GM06990 (cell line): ENCODE measurements at regions not wholly inside any gene's neighbourhood (a gene's known extent, or its start where the extent isn't known, plus 50 kb on each side); places are given as distances from the start of the nearest gene placed in this dataset.

ENCODE experiments used
- DNase-seq: peaks from one replicate; pipeline ENCODE4 v3.0.0-alpha.2; 2011; ENCODE audit not compliant: insufficient read length; ENCODE audit errors: extremely low read depth
- H3K27me3 ChIP-seq: replicated peaks from 2 replicates; pipeline ENCODE4 v1.6.0; 2011; ENCODE audit warnings: low read length; ENCODE audit not compliant: control insufficient read depth, insufficient read depth
- H3K36me3 ChIP-seq: 2 replicates; pipeline ENCODE4 v1.5.1; 2011; ENCODE audit warnings: low read length; ENCODE audit not compliant: control insufficient read depth, insufficient read depth
- H3K4me3 ChIP-seq: replicated peaks from 2 replicates; pipeline ENCODE4 v1.5.1; 2011; ENCODE audit warnings: low read depth, mild to moderate bottlenecking, control low read depth, low read length
- TF ChIP-seq, protein P1 (sequence below): IDR thresholded peaks from 2 replicates; pipeline ENCODE4 v1.5.1; 2011; ENCODE audit warnings: low read length, control low read depth, mild to moderate bottlenecking, inconsistent platforms; ENCODE audit not compliant: insufficient read depth, poor library complexity, severe bottlenecking

GRCh38 chr10:78766603-78767002 is 302.2 kb upstream of the ZMIZ1 start:
- no peaks in the 10 kb centered on the region for H3K36me3 ChIP-seq
- H3K4me3 ChIP-seq: no peak overlapping the region
- no peaks in the 10 kb centered on the region; the same call in 1 of the 2 replicates for H3K27me3 ChIP-seq
- TF ChIP-seq, protein P1, sequence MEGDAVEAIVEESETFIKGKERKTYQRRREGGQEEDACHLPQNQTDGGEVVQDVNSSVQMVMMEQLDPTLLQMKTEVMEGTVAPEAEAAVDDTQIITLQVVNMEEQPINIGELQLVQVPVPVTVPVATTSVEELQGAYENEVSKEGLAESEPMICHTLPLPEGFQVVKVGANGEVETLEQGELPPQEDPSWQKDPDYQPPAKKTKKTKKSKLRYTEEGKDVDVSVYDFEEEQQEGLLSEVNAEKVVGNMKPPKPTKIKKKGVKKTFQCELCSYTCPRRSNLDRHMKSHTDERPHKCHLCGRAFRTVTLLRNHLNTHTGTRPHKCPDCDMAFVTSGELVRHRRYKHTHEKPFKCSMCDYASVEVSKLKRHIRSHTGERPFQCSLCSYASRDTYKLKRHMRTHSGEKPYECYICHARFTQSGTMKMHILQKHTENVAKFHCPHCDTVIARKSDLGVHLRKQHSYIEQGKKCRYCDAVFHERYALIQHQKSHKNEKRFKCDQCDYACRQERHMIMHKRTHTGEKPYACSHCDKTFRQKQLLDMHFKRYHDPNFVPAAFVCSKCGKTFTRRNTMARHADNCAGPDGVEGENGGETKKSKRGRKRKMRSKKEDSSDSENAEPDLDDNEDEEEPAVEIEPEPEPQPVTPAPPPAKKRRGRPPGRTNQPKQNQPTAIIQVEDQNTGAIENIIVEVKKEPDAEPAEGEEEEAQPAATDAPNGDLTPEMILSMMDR: no peak
- no peak for DNase-seq

GRCh38 chr10:78768041-78768835 is 300.5 kb upstream of the ZMIZ1 start:
- no peak overlapping the region for H3K4me3 ChIP-seq
- TF ChIP-seq, protein P1: no peak
- DNase-seq: no peak
- H3K36me3 ChIP-seq: no peaks in the 10 kb centered on the region
- no peaks in the 10 kb centered on the region; the same call in 1 of the 2 replicates for H3K27me3 ChIP-seq

- Histone ChIP-seq H3K27me3 (no peaks in the 10 kb centered on the region; the same call in 1 of the 2 replicates), H3K4me3 (no peak overlapping the region), H3K36me3 (no peaks in the 10 kb centered on the region)
- DNase-seq: no peak
- TF ChIP-seq, protein P1: no peak
Observed at GRCh38 chr10:78768876-78769275, 299.9 kb upstream of the ZMIZ1 start.

DNA sequence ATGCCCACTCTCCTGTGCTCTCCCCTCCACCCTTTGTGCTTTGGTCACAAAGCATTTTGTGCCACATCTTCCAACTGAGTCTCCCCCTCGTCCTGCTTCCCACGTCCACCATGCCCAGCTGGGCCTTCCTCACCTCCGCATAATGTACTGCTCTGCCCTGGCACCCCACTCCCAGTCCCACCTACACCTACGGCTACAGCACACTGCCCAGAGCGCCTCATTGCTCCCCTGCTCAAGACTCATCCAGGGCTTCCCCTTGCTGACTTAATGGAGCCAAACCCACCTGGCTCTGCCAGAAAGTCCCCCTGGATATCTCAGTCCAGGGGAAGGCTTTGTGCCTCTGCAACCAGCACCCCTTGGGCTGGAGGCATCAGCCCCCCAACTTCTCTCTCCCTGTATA is 299.2 kb upstream of the ZMIZ1 start:
- TF ChIP-seq, protein P1: no peak
- no peak overlapping the region for H3K4me3 ChIP-seq
- H3K27me3 ChIP-seq: no peaks in the 10 kb centered on the region; the same call in 1 of the 2 replicates
- H3K36me3 ChIP-seq: no peaks in the 10 kb centered on the region
- no peak for DNase-seq

- DNase-seq: no peak
- TF ChIP-seq, protein P1: no peak
- no peaks in the 10 kb centered on the region; the same call in 1 of the 2 replicates for H3K27me3 ChIP-seq
Observed at GRCh38 chr10:78770167-78771090, 298.3 kb upstream of the ZMIZ1 start.

More at GRCh38 chr10:78770167-78771090, 298.3 kb upstream of the ZMIZ1 start:
- H3K4me3 ChIP-seq: no peak overlapping the region
- no peaks in the 10 kb centered on the region for H3K36me3 ChIP-seq
